HepG2 (cell line): ENCODE measurements at regions not wholly inside any gene's neighbourhood (a gene's known extent, or its start where the extent isn't known, plus 50 kb on each side); places are given as distances from the start of the nearest gene placed in this dataset.

ENCODE experiments used
- ATAC-seq: fragments of 200-7000 bp; cut with Tn5 transposase; 3 replicates; pipeline ENCODE4 v1.9.1; 2020; ENCODE audit warnings: mild to moderate bottlenecking, moderate library complexity
- BruUV-seq: library from RNA; stranded (reverse); fragments of 400-500 nt; replicated peaks from 2 replicates; lab custom pipeline; 2021; lab: Mats Ljungman, UMichigan
- CTCF ChIA-PET: fragments of 300-600 bp; formaldehyde crosslinking; extraction: SDS; loops from one replicate; lab custom pipeline; 2021; ENCODE audit warnings: low total read pairs, inconsistent platforms, low intra/inter-chr PET ratio; lab: Yijun Ruan, JAX
- POLR2A ChIA-PET: fragments of 350-600 bp; sonication (Branson Sonifier 250); formaldehyde crosslinking; loops from one replicate; lab custom pipeline; 2020; ENCODE audit warnings: antibody characterized with exemption, inconsistent platforms; lab: Yijun Ruan, JAX
- DNase-seq: peaks from one replicate; pipeline ENCODE4 v3.0.0-alpha.2; 2015; ENCODE audit warnings: low spot score
- FAIRE-seq: peaks from 3 replicates; lab custom pipeline; 2011; peaks lifted over from hg19 to GRCh38; lab: Jason Lieb, UNC
- H2AFZ ChIP-seq: one replicate; pipeline ENCODE4 v1.6.1; 2011; ENCODE audit warnings: low read length, inconsistent platforms
- H3K27ac ChIP-seq: fragments of 300-600 bp; 3 replicates; pipeline ENCODE4 v1.8.0; 2011; ENCODE audit warnings: mixed run types, mild to moderate bottlenecking, mixed read lengths, low read length, inconsistent platforms; ENCODE audit not compliant: insufficient read depth; ENCODE audit errors: extremely low read length
- H3K27me3 ChIP-seq, 2 experiments: fragments of 200-600 bp in 1 of 2; 2 replicates in 1 of 2; 3 replicates in 1 of 2; pipeline versions ENCODE4 v1.6.0 to v1.8.0; 2011; ENCODE audit warnings: low read length in 2 of 2, mild to moderate bottlenecking in 2 of 2, moderate library complexity in 2 of 2, inconsistent platforms in 1 of 2; ENCODE audit not compliant: insufficient read depth in 2 of 2, control insufficient read depth in 1 of 2
- H3K36me3 ChIP-seq, 2 experiments: fragments of 200-600 bp in 1 of 2; replicated peaks in 1 of 2; 2 replicates in 1 of 2; 3 replicates in 1 of 2; pipeline versions ENCODE4 v1.5.1 to v1.8.0; 2011; ENCODE audit warnings: low read length in 2 of 2, inconsistent platforms in 1 of 2; ENCODE audit not compliant: insufficient read depth in 2 of 2, control insufficient read depth in 1 of 2
- H3K4me1 ChIP-seq: 2 replicates; pipeline ENCODE4 v1.5.1; 2012; ENCODE audit warnings: low read length, inconsistent platforms; ENCODE audit not compliant: insufficient read depth
- H3K4me2 ChIP-seq: 2 replicates; pipeline ENCODE4 v1.6.0; 2011; ENCODE audit warnings: low read depth, low read length, inconsistent platforms
- H3K4me3 ChIP-seq, 3 experiments: fragments of 200-600 bp in 1 of 3; sonication (generic), shearing (Covaris generic) in 1 of 3; replicated peaks in 1 of 3; 2 replicates each; pipeline ENCODE4 v1.5.1; 2011 to 2016; ENCODE audit warnings: low read length in 3 of 3, inconsistent platforms in 2 of 3, low read depth in 2 of 3, mild to moderate bottlenecking in 2 of 3, control low read depth in 1 of 3, mixed read lengths in 1 of 3; ENCODE audit not compliant: insufficient read depth in 1 of 3
- H3K79me2 ChIP-seq: one replicate; pipeline ENCODE4 v1.6.1; 2011; ENCODE audit warnings: low read length, inconsistent platforms; ENCODE audit not compliant: insufficient read depth
- H3K9ac ChIP-seq: 2 replicates; pipeline ENCODE4 v1.6.0; 2011; ENCODE audit warnings: mild to moderate bottlenecking, low read depth, low read length, inconsistent platforms; ENCODE audit not compliant: insufficient read depth
- H3K9me3 ChIP-seq: 2 replicates; pipeline ENCODE4 v1.5.1; 2012; ENCODE audit warnings: mild to moderate bottlenecking, low read length
- H4K20me1 ChIP-seq: 2 replicates; pipeline ENCODE4 v1.6.0; 2011; ENCODE audit warnings: inconsistent platforms, mild to moderate bottlenecking, low read length, moderate library complexity; ENCODE audit not compliant: insufficient read depth
- CBFB ChIP-seq: sonication (generic); formaldehyde crosslinking; IDR thresholded peaks from 2 replicates; pipeline ENCODE4 v1.4.0; 2020; ENCODE audit warnings: missing genetic modification reagents
- CEBPZ ChIP-seq: IDR thresholded peaks from 2 replicates; pipeline ENCODE4 v1.6.1; 2012; ENCODE audit warnings: low read length, improper control_type of control experiment
- GATAD2A ChIP-seq: IDR thresholded peaks from 2 replicates; pipeline ENCODE4 v1.6.1; 2016
- IKZF1 ChIP-seq: fragments of 450-650 bp; IDR thresholded peaks from 2 replicates; pipeline ENCODE4 v1.7.1; 2016
- MAFF ChIP-seq: IDR thresholded peaks from 2 replicates; pipeline ENCODE4 v1.6.1; 2011; ENCODE audit warnings: low read depth, low read length, improper control_type of control experiment
- SALL1 ChIP-seq: sonication (generic); formaldehyde crosslinking; IDR thresholded peaks from 2 replicates; pipeline ENCODE4 v1.8.0; 2022; ENCODE audit warnings: mild to moderate bottlenecking, missing genetic modification reagents
- SIX1 ChIP-seq: sonication (generic); formaldehyde crosslinking; IDR thresholded peaks from 2 replicates; pipeline ENCODE4 v1.4.0; 2020; ENCODE audit warnings: missing genetic modification reagents, borderline replicate concordance
- SP4 ChIP-seq: sonication (generic); formaldehyde crosslinking; IDR thresholded peaks from 2 replicates; pipeline ENCODE4 v1.8.1; 2023; ENCODE audit warnings: mild to moderate bottlenecking, missing genetic modification reagents
- STAG1 ChIP-seq: sonication (generic); formaldehyde crosslinking; IDR thresholded peaks from 2 replicates; pipeline ENCODE4 v1.4.0; 2020; ENCODE audit warnings: missing genetic modification reagents
- SUZ12 ChIP-seq: fragments of 150-350 bp; IDR thresholded peaks from 2 replicates; pipeline ENCODE4 v1.6.1; 2014; ENCODE audit warnings: low read depth, low read length
- THAP7 ChIP-seq: sonication (generic); formaldehyde crosslinking; IDR thresholded peaks from 2 replicates; pipeline ENCODE4 v1.8.1; 2023; ENCODE audit warnings: mild to moderate bottlenecking, missing genetic modification reagents
- ZNF569 ChIP-seq: sonication (generic); formaldehyde crosslinking; IDR thresholded peaks from 2 replicates; pipeline ENCODE4 v1.5.0; 2020; ENCODE audit warnings: mild to moderate bottlenecking, missing genetic modification reagents, moderate library complexity, borderline replicate concordance
- ZNF597 ChIP-seq: sonication (generic); formaldehyde crosslinking; IDR thresholded peaks from 2 replicates; pipeline ENCODE4 v1.5.0; 2020; ENCODE audit warnings: missing genetic modification reagents
- ZNF609 ChIP-seq: sonication (generic); formaldehyde crosslinking; IDR thresholded peaks from 2 replicates; pipeline ENCODE4 v1.4.0; 2020; ENCODE audit warnings: mild to moderate bottlenecking, missing genetic modification reagents, borderline replicate concordance
- WGBS: methylation state at CpG from one replicate; pipeline ENCODE4 v1.1.6; 2017; ENCODE audit warnings: low lambda C conversion rate; 5-methylcytosine and 5-hydroxymethylcytosine counted together
- in situ Hi-C: cut with HindIII; loops from 2 replicates; pipeline ENCODE4 v1.10.0; 2017; ENCODE audit warnings: low pct_unique_long_range_greater_than_20kb; ENCODE audit not compliant: extremely low pct_ligation_motif_present
- intact Hi-C: fragments of 100-400 bp; cut with micrococcal nuclease; formaldehyde crosslinking; loops from one replicate; pipeline ENCODE4 v1.10.0; 2022; ENCODE audit not compliant: unreplicated experiment

GRCh38 chr17:65389949-65390348 is 171.5 kb downstream of the AXIN2 start (continued):
- no peak for TF ChIP-seq ZNF597
- TF ChIP-seq SALL1 (CRISPR knock-in tag) = no peak
- no peak for TF ChIP-seq GATAD2A (CRISPR knock-in tag)
- TF ChIP-seq SUZ12 = no peak
- TF ChIP-seq CEBPZ = no peak
- no peak for TF ChIP-seq THAP7 (CRISPR knock-in tag)
- no peak for TF ChIP-seq CBFB
- TF ChIP-seq SP4 (CRISPR knock-in tag) = no peak
- TF ChIP-seq ZNF569 (CRISPR knock-in tag) = no peak
- TF ChIP-seq MAFF = no peak

GRCh38 chr17:65389426-65389825 is 172.0 kb downstream of the AXIN2 start:
- Histone ChIP-seq H3K27me3 (peaks cover 0 to 17% of the 10 kb centered on the region in 2 experiments; a peak in 3 of 5 replicates), H3K4me1 (no peaks in the 10 kb centered on the region), H4K20me1 (no peaks in the 10 kb centered on the region), H3K4me3 (no peak overlapping the region), H3K79me2 (no peaks in the 10 kb centered on the region), H3K36me3 (no peaks in the 10 kb centered on the region), H3K27ac (no peak overlapping the region), H2AFZ (no peak overlapping the region), H3K9ac (no peak overlapping the region), H3K9me3 (no peaks in the 10 kb centered on the region), H3K4me2 (no peak overlapping the region)
- FAIRE-seq = no peak
- intact Hi-C loops = no loop called here
- 67% methylated on average over 1 of the region's 1 CpG for WGBS
- ChIA-PET CTCF (no interaction called here), POLR2A (no interaction called here)
- DNase-seq = no peak
- ATAC-seq = no peak
- in situ Hi-C loops = loop anchor here (25.0 kb wide), 1 partner anchor 773 kb away; no protein-coding TSS in a partner anchor
- BruUV-seq = no TSS peak
- no peak for TF ChIP-seq IKZF1
- no peak for TF ChIP-seq STAG1 (CRISPR knock-in tag)
- no peak for TF ChIP-seq ZNF609 (CRISPR knock-in tag)
- TF ChIP-seq SIX1 = no peak
